NCI-H1436 (cell line): ENCODE measurements at regions not wholly inside any gene's neighbourhood (a gene's known extent, or its start where the extent isn't known, plus 50 kb on each side); places are given as distances from the start of the nearest gene placed in this dataset.
"Not testable (repeated sequence)": the region's sequence is repeated elsewhere in the genome, so short reads cannot be mapped to it uniquely, and the experiment has no call there.

Experiments
- DNase-seq: peaks from one replicate; lab custom pipeline; 2025; lab: John Stamatoyannopoulos, UW

- no peak for DNase-seq
These were observed 71.9 kb upstream of the MBNL1 start for GRCh38 chr3:152196782-152197181.

- no peak for DNase-seq
These were observed 71.3 kb upstream of the MBNL1 start for GRCh38 chr3:152197451-152197850.

GRCh38 chr3:152197937-152198336, 70.8 kb upstream of the MBNL1 start:
- no peak for DNase-seq

- no peak for DNase-seq
These were observed 70.1 kb upstream of the MBNL1 start for GRCh38 chr3:152198665-152199064.

- no peak for DNase-seq
These were observed 69.5 kb upstream of the MBNL1 start for GRCh38 chr3:152199102-152199840.

- DNase-seq, result no peak
These were observed 68.0 kb upstream of the MBNL1 start for GRCh38 chr3:152200476-152201420.

- DNase-seq, result no peak
These were observed 65.6 kb upstream of the MBNL1 start for GRCh38 chr3:152202976-152203626.

- no peak for DNase-seq
These were observed 65.1 kb upstream of the MBNL1 start for GRCh38 chr3:152203652-152204051.

GRCh38 chr3:152204218-152204617, 64.5 kb upstream of the MBNL1 start:
- DNase-seq, result no peak

GRCh38 chr3:152205097-152205593, 63.6 kb upstream of the MBNL1 start:
- DNase-seq, result no peak

GRCh38 chr3:152206243-152206760, 62.4 kb upstream of the MBNL1 start:
- no peak for DNase-seq

GRCh38 chr3:152208439-152208838, 60.3 kb upstream of the MBNL1 start:
- no peak for DNase-seq

- no peak for DNase-seq
These were observed 59.7 kb upstream of the MBNL1 start for GRCh38 chr3:152209060-152209459.

- DNase-seq, result no peak
These were observed 59.0 kb upstream of the MBNL1 start for GRCh38 chr3:152209776-152210175.

- no peak for DNase-seq
These were observed 58.0 kb upstream of the MBNL1 start for GRCh38 chr3:152210697-152211096.

GRCh38 chr3:152211655-152212054, 57.1 kb upstream of the MBNL1 start:
- DNase-seq, result no peak

GRCh38 chr3:152213203-152213602, 55.5 kb upstream of the MBNL1 start:
- DNase-seq, result no peak

GRCh38 chr3:152213938-152214337, 54.8 kb upstream of the MBNL1 start:
- DNase-seq, result no peak

- DNase-seq, result not testable (repeated sequence)
These were observed 51.5 kb upstream of the MBNL1 start for GRCh38 chr3:152216960-152217865.

- no peak for DNase-seq
These were observed 50.1 kb upstream of the MBNL1 start for GRCh38 chr3:152218602-152219001.
